GM12878 (cell line): ENCODE measurements at regions not wholly inside any gene's neighbourhood (a gene's known extent, or its start where the extent isn't known, plus 50 kb on each side); places are given as distances from the start of the nearest gene placed in this dataset.

ENCODE experiments used
- ATAC-seq: fragments of 200-7000 bp; cut with Tn5 transposase; 3 replicates; pipeline ENCODE4 v1.9.1; 2020; ENCODE audit warnings: mild to moderate bottlenecking, moderate library complexity
- BruUV-seq: library from RNA; stranded (reverse); fragments of 400-500 nt; replicated peaks from 2 replicates; lab custom pipeline; 2021; lab: Mats Ljungman, UMichigan
- CTCF ChIA-PET: fragments of 300-600 bp; sonication (Branson Sonifier 250); formaldehyde crosslinking; extraction: SDS; loops from one replicate; lab custom pipeline; 2021; ENCODE audit warnings: inconsistent platforms; lab: Yijun Ruan, JAX
- POLR2A ChIA-PET: fragments of 350-600 bp; formaldehyde crosslinking; extraction: SDS; loops from one replicate; lab custom pipeline; 2021; ENCODE audit warnings: inconsistent platforms; lab: Charles Lee
- RAD21 ChIA-PET: fragments of 300-600 bp; sonication (Branson Sonifier 250); formaldehyde crosslinking; loops from one replicate; lab custom pipeline; 2023; ENCODE audit warnings: antibody characterized with exemption; ENCODE audit not compliant: unreplicated experiment; lab: Charles Lee
- SMC1A ChIA-PET: fragments of 300-600 bp; sonication (Branson Sonifier 250); formaldehyde crosslinking; loops from one replicate; lab custom pipeline; 2023; ENCODE audit not compliant: unreplicated experiment, uncharacterized antibody; lab: Charles Lee
- DNase-seq: peaks from one replicate; pipeline ENCODE4 v3.0.0-alpha.2; 2011; ENCODE audit warnings: low read depth, low spot score
- FAIRE-seq: peaks from 3 replicates; lab custom pipeline; 2011; peaks lifted over from hg19 to GRCh38; lab: Jason Lieb, UNC
- H2AFZ ChIP-seq: 2 replicates; pipeline ENCODE4 v1.6.0; 2011; ENCODE audit warnings: low read depth, low read length, control low read depth; ENCODE audit not compliant: control insufficient read depth
- H3K27ac ChIP-seq: 2 replicates; pipeline ENCODE4 v1.5.1; 2011; ENCODE audit warnings: control low read depth; ENCODE audit not compliant: control insufficient read depth, insufficient read depth
- H3K27me3 ChIP-seq, 2 experiments: replicated peaks in 1 of 2; 2 replicates each; pipeline versions ENCODE4 v1.6.0 to v1.6.1; 2011; ENCODE audit warnings: low read length in 1 of 2; ENCODE audit not compliant: control insufficient read depth in 2 of 2, insufficient read depth in 2 of 2
- H3K36me3 ChIP-seq, 2 experiments: 2 replicates each; pipeline ENCODE4 v1.5.1; 2011; ENCODE audit warnings: low read length in 1 of 2; ENCODE audit not compliant: control insufficient read depth in 2 of 2, insufficient read depth in 2 of 2
- H3K4me1 ChIP-seq: 2 replicates; pipeline ENCODE4 v1.6.1; 2011; ENCODE audit warnings: mild to moderate bottlenecking, low read length, moderate library complexity, mixed read lengths; ENCODE audit not compliant: control insufficient read depth, insufficient read depth
- H3K4me2 ChIP-seq: 2 replicates; pipeline ENCODE4 v1.6.0; 2011; ENCODE audit warnings: control low read depth; ENCODE audit not compliant: control insufficient read depth, insufficient read depth
- H3K4me3 ChIP-seq: fragments of 200-600 bp; sonication (generic); 2 replicates; pipeline ENCODE4 v1.5.1; 2016
- H3K79me2 ChIP-seq: 2 replicates; pipeline ENCODE4 v1.6.0; 2011; ENCODE audit warnings: low read length; ENCODE audit not compliant: control insufficient read depth, insufficient read depth
- H3K9ac ChIP-seq: 2 replicates; pipeline ENCODE4 v1.8.0; 2011; ENCODE audit warnings: low read length, control low read depth, mixed read lengths; ENCODE audit not compliant: control insufficient read depth, insufficient read depth
- H3K9me3 ChIP-seq: replicated peaks from 3 replicates; pipeline ENCODE4 v1.5.1; 2011; ENCODE audit warnings: mild to moderate bottlenecking, low read length; ENCODE audit not compliant: control insufficient read depth, insufficient read depth
- H4K20me1 ChIP-seq: 2 replicates; pipeline ENCODE4 v1.6.0; 2011; ENCODE audit not compliant: control insufficient read depth, insufficient read depth
- CHD4 ChIP-seq: fragments of 200-600 bp; sonication (generic); IDR thresholded peaks from 2 replicates; pipeline ENCODE4 v1.6.1; 2016; ENCODE audit warnings: mild to moderate bottlenecking
- GATAD2B ChIP-seq: fragments of 450-650 bp; conservative IDR thresholded peaks from 2 replicates; pipeline ENCODE4 v1.6.1; 2017; ENCODE audit warnings: low read depth, mild to moderate bottlenecking, moderate library complexity
- HDAC6 ChIP-seq: fragments of 200-600 bp; sonication (generic); IDR thresholded peaks from one replicate; pipeline ENCODE4 v1.8.0; 2017; ENCODE audit warnings: antibody characterized with exemption; ENCODE audit not compliant: unreplicated experiment
- YBX1 ChIP-seq: fragments of 450-650 bp; IDR thresholded peaks from 2 replicates; pipeline ENCODE4 v1.6.1; 2016; ENCODE audit warnings: antibody characterized with exemption
- WGBS: methylation state at CpG from one replicate; pipeline ENCODE4 v1.1.6; 2016; ENCODE audit warnings: low lambda C conversion rate; ENCODE audit not compliant: insufficient replicate concordance, insufficient coverage; ENCODE audit errors: missing lambda C conversion rate; 5-methylcytosine and 5-hydroxymethylcytosine counted together
- in situ Hi-C: fragments of 300-500 bp; cut with MboI; formaldehyde crosslinking; loops from 9 replicates; pipeline ENCODE4 v1.14.3; 2018; ENCODE audit warnings: mixed read lengths
- intact Hi-C: fragments of 100-400 bp; cut with micrococcal nuclease; formaldehyde crosslinking; loops from one replicate; pipeline ENCODE4 v1.14.2; 2022; ENCODE audit not compliant: unreplicated experiment
- TF ChIP-seq, protein P1 (sequence below): fragments of 450-650 bp; IDR thresholded peaks from 2 replicates; pipeline ENCODE4 v1.6.1; 2017; ENCODE audit warnings: mild to moderate bottlenecking
- TF ChIP-seq, protein P2 (sequence below): IDR thresholded peaks from 2 replicates; pipeline ENCODE4 v1.6.1; 2012; ENCODE audit warnings: improper control_type of control experiment, low read depth, low read length; ENCODE audit not compliant: insufficient replicate concordance

DNA sequence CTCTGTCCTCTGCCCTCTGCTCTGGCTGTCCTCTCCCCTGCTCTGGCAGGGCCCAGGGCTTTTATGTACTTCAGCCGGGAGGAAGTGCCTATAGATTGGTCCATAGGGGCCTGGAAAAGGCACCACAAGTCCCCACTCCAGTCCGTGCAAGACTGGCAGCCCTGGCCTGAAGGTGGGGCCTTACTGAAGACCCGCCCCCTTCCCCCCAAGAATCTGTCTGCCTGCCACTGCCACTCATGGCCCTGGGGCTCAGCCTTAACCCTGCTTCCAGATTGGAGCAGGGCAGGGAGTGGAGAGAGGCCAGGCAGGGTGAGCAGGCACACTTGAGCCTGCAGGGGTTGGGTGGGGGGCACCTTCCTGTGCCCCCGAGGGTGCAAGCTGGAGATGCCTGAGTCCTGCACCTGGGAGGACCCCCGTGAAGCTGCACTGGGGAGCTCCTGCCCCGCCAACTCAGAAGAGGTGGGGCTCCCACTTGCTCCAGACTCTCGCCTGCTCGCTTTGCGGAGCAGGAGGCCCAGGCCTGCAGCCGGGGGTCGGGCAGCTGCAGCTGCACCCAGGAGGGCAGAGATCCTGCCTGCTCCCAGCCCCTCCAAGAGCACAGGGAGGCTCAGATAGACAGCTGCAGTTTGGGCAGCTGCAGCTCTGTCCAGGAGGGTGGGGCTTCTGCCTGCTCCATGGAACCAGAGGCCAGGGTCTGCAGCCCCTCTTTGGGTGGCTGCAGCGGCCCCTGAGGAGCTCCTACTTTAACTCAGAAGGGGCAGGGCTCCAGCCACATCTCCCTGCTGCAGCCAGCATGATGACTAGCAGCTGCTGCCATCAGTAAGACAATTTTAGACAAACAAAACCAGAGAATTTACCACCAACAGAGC lies 51.0 kb upstream of the SC5D start:
- no TSS peak for BruUV-seq
- DNase-seq (no peak), FAIRE-seq (no peak), ATAC-seq (no peak)
- intact Hi-C loops (no loop called here), in situ Hi-C loops (no loop called here)
- no peak overlapping the region for H3K9ac ChIP-seq
- SMC1A ChIA-PET: interaction anchor here (1.0 kb wide), 2 partner anchors 9 to 15 kb away, joined by 3 read pairs; no protein-coding TSS in a partner anchor
- H3K4me1 ChIP-seq: peaks cover 16% of the 10 kb centered on the region
- TF ChIP-seq HDAC6 (no peak), GATAD2B (no peak), CHD4 (no peak), YBX1 (no peak)
- TF ChIP-seq, protein P1, sequence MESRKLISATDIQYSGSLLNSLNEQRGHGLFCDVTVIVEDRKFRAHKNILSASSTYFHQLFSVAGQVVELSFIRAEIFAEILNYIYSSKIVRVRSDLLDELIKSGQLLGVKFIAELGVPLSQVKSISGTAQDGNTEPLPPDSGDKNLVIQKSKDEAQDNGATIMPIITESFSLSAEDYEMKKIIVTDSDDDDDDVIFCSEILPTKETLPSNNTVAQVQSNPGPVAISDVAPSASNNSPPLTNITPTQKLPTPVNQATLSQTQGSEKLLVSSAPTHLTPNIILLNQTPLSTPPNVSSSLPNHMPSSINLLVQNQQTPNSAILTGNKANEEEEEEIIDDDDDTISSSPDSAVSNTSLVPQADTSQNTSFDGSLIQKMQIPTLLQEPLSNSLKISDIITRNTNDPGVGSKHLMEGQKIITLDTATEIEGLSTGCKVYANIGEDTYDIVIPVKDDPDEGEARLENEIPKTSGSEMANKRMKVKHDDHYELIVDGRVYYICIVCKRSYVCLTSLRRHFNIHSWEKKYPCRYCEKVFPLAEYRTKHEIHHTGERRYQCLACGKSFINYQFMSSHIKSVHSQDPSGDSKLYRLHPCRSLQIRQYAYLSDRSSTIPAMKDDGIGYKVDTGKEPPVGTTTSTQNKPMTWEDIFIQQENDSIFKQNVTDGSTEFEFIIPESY: no peak
- TF ChIP-seq, protein P2, sequence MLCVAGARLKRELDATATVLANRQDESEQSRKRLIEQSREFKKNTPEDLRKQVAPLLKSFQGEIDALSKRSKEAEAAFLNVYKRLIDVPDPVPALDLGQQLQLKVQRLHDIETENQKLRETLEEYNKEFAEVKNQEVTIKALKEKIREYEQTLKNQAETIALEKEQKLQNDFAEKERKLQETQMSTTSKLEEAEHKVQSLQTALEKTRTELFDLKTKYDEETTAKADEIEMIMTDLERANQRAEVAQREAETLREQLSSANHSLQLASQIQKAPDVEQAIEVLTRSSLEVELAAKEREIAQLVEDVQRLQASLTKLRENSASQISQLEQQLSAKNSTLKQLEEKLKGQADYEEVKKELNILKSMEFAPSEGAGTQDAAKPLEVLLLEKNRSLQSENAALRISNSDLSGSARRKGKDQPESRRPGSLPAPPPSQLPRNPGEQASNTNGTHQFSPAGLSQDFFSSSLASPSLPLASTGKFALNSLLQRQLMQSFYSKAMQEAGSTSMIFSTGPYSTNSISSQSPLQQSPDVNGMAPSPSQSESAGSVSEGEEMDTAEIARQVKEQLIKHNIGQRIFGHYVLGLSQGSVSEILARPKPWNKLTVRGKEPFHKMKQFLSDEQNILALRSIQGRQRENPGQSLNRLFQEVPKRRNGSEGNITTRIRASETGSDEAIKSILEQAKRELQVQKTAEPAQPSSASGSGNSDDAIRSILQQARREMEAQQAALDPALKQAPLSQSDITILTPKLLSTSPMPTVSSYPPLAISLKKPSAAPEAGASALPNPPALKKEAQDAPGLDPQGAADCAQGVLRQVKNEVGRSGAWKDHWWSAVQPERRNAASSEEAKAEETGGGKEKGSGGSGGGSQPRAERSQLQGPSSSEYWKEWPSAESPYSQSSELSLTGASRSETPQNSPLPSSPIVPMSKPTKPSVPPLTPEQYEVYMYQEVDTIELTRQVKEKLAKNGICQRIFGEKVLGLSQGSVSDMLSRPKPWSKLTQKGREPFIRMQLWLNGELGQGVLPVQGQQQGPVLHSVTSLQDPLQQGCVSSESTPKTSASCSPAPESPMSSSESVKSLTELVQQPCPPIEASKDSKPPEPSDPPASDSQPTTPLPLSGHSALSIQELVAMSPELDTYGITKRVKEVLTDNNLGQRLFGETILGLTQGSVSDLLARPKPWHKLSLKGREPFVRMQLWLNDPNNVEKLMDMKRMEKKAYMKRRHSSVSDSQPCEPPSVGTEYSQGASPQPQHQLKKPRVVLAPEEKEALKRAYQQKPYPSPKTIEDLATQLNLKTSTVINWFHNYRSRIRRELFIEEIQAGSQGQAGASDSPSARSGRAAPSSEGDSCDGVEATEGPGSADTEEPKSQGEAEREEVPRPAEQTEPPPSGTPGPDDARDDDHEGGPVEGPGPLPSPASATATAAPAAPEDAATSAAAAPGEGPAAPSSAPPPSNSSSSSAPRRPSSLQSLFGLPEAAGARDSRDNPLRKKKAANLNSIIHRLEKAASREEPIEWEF: no peak
- POLR2A ChIA-PET: no interaction called here
- H3K79me2 ChIP-seq: no peaks in the 10 kb centered on the region
- no peaks in the 10 kb centered on the region for H3K9me3 ChIP-seq
- H3K27ac ChIP-seq: no peak overlapping the region
- H4K20me1 ChIP-seq: no peaks in the 10 kb centered on the region
- H3K27me3 ChIP-seq: no peaks in the 10 kb centered on the region
- no peaks in the 10 kb centered on the region for H3K36me3 ChIP-seq
- H2AFZ ChIP-seq: no peak overlapping the region
- CTCF ChIA-PET: interaction anchor here (1.0 to 2.4 kb wide), 2 partner anchors 9 to 350 kb away, joined by 3 to 5 read pairs; no protein-coding TSS in a partner anchor
- no peak overlapping the region for H3K4me2 ChIP-seq
- RAD21 ChIA-PET: no interaction called here
- H3K4me3 ChIP-seq: no peak overlapping the region
- WGBS: 72% methylated on average over 11 of the region's 12 CpGs
